Islet precursor cell (in vitro differentiated cells): ENCODE measurements at regions not wholly inside any gene's neighbourhood (a gene's known extent, or its start where the extent isn't known, plus 50 kb on each side); places are given as distances from the start of the nearest gene placed in this dataset.
"Not testable (repeated sequence)": the region's sequence is repeated elsewhere in the genome, so short reads cannot be mapped to it uniquely, and the experiment has no call there.

Experiments used
- DNase-seq: peaks from one replicate; pipeline ENCODE4 v3.0.0-alpha.2; 2018

GRCh38 chr6:166718516-166718915, 91.5 kb upstream of the RPS6KA2 start:
- no peak for DNase-seq

- no peak for DNase-seq
Observed at GRCh38 chr6:166716910-166717617, 90.0 kb upstream of the RPS6KA2 start.

GRCh38 chr6:166715992-166716391, 88.9 kb upstream of the RPS6KA2 start:
- no peak for DNase-seq

- DNase-seq: no peak
Observed at GRCh38 chr6:166715065-166715464, 88.0 kb upstream of the RPS6KA2 start.

GRCh38 chr6:166714581-166714980, 87.5 kb upstream of the RPS6KA2 start:
- no peak for DNase-seq

- DNase-seq: no peak
Observed at GRCh38 chr6:166714187-166714510, 87.1 kb upstream of the RPS6KA2 start.

- DNase-seq: no peak
Observed at GRCh38 chr6:166713434-166714186, 86.6 kb upstream of the RPS6KA2 start.

GRCh38 chr6:166712286-166713228, 85.5 kb upstream of the RPS6KA2 start:
- no peak for DNase-seq

GRCh38 chr6:166710084-166710483, 83.0 kb upstream of the RPS6KA2 start:
- DNase-seq: no peak

- no peak for DNase-seq
Observed at GRCh38 chr6:166708460-166708859, 81.4 kb upstream of the RPS6KA2 start.

- peak; percentile 85 for DNase-seq
Observed at GRCh38 chr6:166707045-166707444, 80.0 kb upstream of the RPS6KA2 start.

GRCh38 chr6:166705069-166705468, 78.0 kb upstream of the RPS6KA2 start:
- DNase-seq: no peak

GRCh38 chr6:166704171-166704570, 77.1 kb upstream of the RPS6KA2 start:
- no peak for DNase-seq

- no peak for DNase-seq
Observed at GRCh38 chr6:166703149-166703710, 76.2 kb upstream of the RPS6KA2 start.

GRCh38 chr6:166701424-166701823, 74.4 kb upstream of the RPS6KA2 start:
- not testable (repeated sequence) for DNase-seq

GRCh38 chr6:166700871-166701270, 73.8 kb upstream of the RPS6KA2 start:
- DNase-seq: not testable (repeated sequence)

GRCh38 chr6:166697113-166697512, 70.1 kb upstream of the RPS6KA2 start:
- no peak for DNase-seq

GRCh38 chr6:166693880-166694279, 66.8 kb upstream of the RPS6KA2 start:
- DNase-seq: no peak

- no peak for DNase-seq
Observed at GRCh38 chr6:166692723-166693302, 65.8 kb upstream of the RPS6KA2 start.

- DNase-seq: no peak
Observed at GRCh38 chr6:166691746-166692145, 64.7 kb upstream of the RPS6KA2 start.

GRCh38 chr6:166691199-166691598, 64.1 kb upstream of the RPS6KA2 start:
- peak; percentile 95 for DNase-seq

GRCh38 chr6:166689687-166690086, 62.6 kb upstream of the RPS6KA2 start:
- no peak for DNase-seq

- DNase-seq: no peak
Observed at GRCh38 chr6:166688901-166689300, 61.9 kb upstream of the RPS6KA2 start.
